IMR-90 (cell line): ENCODE measurements at regions not wholly inside any gene's neighbourhood (a gene's known extent, or its start where the extent isn't known, plus 50 kb on each side); places are given as distances from the start of the nearest gene placed in this dataset.

Source experiments
- BHLHE40 ChIP-seq: fragments of 150-350 bp; IDR thresholded peaks from 2 replicates; pipeline ENCODE4 v1.6.1; 2016; ENCODE audit warnings: mild to moderate bottlenecking, low read depth, low read length
- CEBPB ChIP-seq: IDR thresholded peaks from 2 replicates; pipeline ENCODE4 v1.6.1; 2012; ENCODE audit warnings: low read depth, low read length, improper control_type of control experiment
- CHD1 ChIP-seq: IDR thresholded peaks from 2 replicates; pipeline ENCODE4 v1.6.1; 2012; ENCODE audit warnings: low read depth, low read length, improper control_type of control experiment
- MAFK ChIP-seq: IDR thresholded peaks from 2 replicates; pipeline ENCODE4 v1.6.1; 2012; ENCODE audit warnings: low read depth, low read length, improper control_type of control experiment
- MAZ ChIP-seq: IDR thresholded peaks from 2 replicates; pipeline ENCODE4 v1.6.1; 2012; ENCODE audit warnings: low read depth, mild to moderate bottlenecking, low read length, improper control_type of control experiment, moderate library complexity, borderline replicate concordance
- POLR2A ChIP-seq: IDR thresholded peaks from 2 replicates; pipeline ENCODE4 v1.6.1; 2012; ENCODE audit warnings: mild to moderate bottlenecking, low read depth, low read length
- RAD21 ChIP-seq: IDR thresholded peaks from 2 replicates; pipeline ENCODE4 v1.6.1; 2012; ENCODE audit warnings: low read length, improper control_type of control experiment
- RCOR1 ChIP-seq: IDR thresholded peaks from 2 replicates; pipeline ENCODE4 v1.6.1; 2012; ENCODE audit warnings: mild to moderate bottlenecking, low read length, improper control_type of control experiment; ENCODE audit not compliant: insufficient replicate concordance
- RFX5 ChIP-seq: IDR thresholded peaks from 2 replicates; pipeline ENCODE4 v1.8.0; 2012; ENCODE audit warnings: low read depth, mild to moderate bottlenecking, low read length, moderate library complexity
- SMC3 ChIP-seq: fragments of 150-350 bp; IDR thresholded peaks from 2 replicates; pipeline ENCODE4 v1.6.1; 2016; ENCODE audit warnings: low read depth, mild to moderate bottlenecking, antibody characterized with exemption, low read length, moderate library complexity
- TF ChIP-seq, protein P1 (sequence below): conservative IDR thresholded peaks from 2 replicates; pipeline ENCODE4 v1.5.1; 2012; ENCODE audit warnings: mild to moderate bottlenecking, low read depth, low read length, improper control_type of control experiment
- TF ChIP-seq, protein P2 (sequence below): fragments of 150-350 bp; IDR thresholded peaks from 2 replicates; pipeline ENCODE4 v1.6.1; 2016; ENCODE audit warnings: low read depth, mild to moderate bottlenecking, low read length, moderate library complexity, borderline replicate concordance
- TF ChIP-seq, protein P3 (sequence below): fragments of 150-350 bp; IDR thresholded peaks from 2 replicates; pipeline ENCODE4 v1.6.1; 2017; ENCODE audit warnings: mild to moderate bottlenecking, antibody characterized with exemption, low read length, low read depth

DNA sequence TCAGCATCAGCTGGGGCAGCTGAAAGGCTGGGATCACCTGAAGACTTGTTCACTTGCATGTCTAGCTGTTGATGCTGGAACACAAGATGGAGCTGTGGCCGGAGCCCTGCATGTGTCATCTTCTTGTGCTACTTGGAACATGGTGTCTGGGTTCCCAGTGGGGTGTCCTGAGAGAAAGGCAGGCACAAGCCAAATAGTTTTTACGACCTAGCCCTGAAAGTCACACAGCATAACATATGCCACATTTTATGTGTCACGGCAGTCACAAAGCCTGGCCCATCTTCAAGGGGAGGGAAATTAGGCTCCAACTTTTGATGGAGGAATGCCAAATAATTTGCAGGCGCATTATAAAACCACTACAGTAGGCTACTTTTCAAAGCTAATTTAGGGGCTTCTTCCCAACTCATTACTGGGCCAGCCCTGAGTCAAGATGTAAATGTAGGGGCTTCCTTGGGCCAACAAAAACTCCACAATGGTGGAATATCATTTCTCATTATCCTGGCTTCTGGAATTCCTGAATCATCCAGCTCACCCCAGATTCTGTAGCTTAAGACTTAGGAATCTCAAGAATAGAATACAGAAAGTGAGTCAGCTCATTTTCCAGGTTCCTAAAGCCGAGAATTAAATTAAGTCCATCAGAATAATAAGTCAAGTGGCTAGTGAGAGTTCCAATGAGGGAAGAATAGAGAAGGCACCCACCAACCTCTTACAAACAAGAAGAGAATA lies 543.0 kb downstream of the TNS1 start:
- TF ChIP-seq BHLHE40 (no peak), POLR2A (no peak), RCOR1 (no peak), SMC3 (no peak), RFX5 (no peak), MAFK (no peak), RAD21 (no peak), CHD1 (no peak), MAZ (no peak), CEBPB (no peak)
- TF ChIP-seq, protein P1, sequence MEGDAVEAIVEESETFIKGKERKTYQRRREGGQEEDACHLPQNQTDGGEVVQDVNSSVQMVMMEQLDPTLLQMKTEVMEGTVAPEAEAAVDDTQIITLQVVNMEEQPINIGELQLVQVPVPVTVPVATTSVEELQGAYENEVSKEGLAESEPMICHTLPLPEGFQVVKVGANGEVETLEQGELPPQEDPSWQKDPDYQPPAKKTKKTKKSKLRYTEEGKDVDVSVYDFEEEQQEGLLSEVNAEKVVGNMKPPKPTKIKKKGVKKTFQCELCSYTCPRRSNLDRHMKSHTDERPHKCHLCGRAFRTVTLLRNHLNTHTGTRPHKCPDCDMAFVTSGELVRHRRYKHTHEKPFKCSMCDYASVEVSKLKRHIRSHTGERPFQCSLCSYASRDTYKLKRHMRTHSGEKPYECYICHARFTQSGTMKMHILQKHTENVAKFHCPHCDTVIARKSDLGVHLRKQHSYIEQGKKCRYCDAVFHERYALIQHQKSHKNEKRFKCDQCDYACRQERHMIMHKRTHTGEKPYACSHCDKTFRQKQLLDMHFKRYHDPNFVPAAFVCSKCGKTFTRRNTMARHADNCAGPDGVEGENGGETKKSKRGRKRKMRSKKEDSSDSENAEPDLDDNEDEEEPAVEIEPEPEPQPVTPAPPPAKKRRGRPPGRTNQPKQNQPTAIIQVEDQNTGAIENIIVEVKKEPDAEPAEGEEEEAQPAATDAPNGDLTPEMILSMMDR = no peak
- TF ChIP-seq, protein P2, sequence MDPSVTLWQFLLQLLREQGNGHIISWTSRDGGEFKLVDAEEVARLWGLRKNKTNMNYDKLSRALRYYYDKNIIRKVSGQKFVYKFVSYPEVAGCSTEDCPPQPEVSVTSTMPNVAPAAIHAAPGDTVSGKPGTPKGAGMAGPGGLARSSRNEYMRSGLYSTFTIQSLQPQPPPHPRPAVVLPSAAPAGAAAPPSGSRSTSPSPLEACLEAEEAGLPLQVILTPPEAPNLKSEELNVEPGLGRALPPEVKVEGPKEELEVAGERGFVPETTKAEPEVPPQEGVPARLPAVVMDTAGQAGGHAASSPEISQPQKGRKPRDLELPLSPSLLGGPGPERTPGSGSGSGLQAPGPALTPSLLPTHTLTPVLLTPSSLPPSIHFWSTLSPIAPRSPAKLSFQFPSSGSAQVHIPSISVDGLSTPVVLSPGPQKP = no peak
- TF ChIP-seq, protein P3, sequence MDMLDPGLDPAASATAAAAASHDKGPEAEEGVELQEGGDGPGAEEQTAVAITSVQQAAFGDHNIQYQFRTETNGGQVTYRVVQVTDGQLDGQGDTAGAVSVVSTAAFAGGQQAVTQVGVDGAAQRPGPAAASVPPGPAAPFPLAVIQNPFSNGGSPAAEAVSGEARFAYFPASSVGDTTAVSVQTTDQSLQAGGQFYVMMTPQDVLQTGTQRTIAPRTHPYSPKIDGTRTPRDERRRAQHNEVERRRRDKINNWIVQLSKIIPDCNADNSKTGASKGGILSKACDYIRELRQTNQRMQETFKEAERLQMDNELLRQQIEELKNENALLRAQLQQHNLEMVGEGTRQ = no peak
